ENCODE measurements at regions not wholly inside any gene's neighbourhood (a gene's known extent, or its start where the extent isn't known, plus 50 kb on each side); places are given as distances from the start of the nearest gene placed in this dataset.

DNA sequence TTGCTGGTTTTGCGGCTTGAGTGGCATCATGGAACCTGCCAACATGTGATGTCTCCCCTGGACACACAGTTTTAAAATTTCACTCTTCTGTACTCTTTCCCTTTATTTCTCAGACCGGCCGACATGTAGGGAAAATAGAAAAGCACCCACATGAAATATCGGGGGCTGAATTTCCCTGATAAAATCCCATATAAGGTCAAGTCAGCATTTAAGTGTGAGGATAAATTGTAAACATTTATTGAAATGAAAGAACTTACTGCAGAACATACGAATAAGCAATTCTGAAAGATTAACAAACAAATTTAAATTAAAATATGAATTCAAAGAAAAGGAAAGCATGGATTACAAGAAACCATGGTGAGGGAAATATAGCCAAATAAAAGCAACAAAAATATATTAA lies 345.5 kb downstream of the EPHA7 start:
- H3K36me3 ChIP-seq (ENCODE audit: insufficient read depth, low read depth, low read length), result no peaks in the 10 kb centered on the region
- no peaks in the 10 kb centered on the region; the same call in 1 of the 2 replicates for H3K27me3 ChIP-seq (ENCODE audit: insufficient read depth, low read length)
- no peaks in the 10 kb centered on the region for H3K4me1 ChIP-seq (ENCODE audit: insufficient read depth, low read length)
- H3K9me3 ChIP-seq (ENCODE audit: insufficient read depth, low read depth, low read length), result peaks cover 3% of the 10 kb centered on the region; the same call in 1 of the 2 replicates
- H3K9ac ChIP-seq (ENCODE audit: low read depth, low read length), result no peak overlapping the region
- H3K27ac ChIP-seq (ENCODE audit: low read length), result no peak overlapping the region
- H3K4me3 ChIP-seq (ENCODE audit: low read length), result no peak overlapping the region

DNA sequence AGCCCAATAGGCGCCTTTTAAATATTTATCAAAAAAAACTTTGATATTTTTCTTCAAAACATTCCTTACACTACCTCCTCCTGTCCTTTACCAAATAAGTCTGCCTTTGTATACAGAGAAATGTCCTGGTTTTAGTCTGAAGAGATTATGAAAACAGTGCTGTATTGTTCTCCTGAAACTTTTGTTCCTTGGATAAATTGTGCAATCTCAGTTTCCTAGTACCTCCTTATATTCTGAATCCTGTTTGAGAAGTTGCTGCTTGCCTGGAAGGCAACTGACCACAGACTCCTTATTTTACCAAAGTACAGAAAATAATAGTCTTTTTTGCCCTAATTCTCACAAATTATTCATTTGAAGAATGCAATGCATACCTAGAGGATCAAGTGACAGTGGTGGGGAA lies 349.5 kb downstream of the EPHA7 start:
- H3K4me3 ChIP-seq (ENCODE audit: low read length), result no peak overlapping the region
- H3K9ac ChIP-seq (ENCODE audit: low read depth, low read length), result no peak overlapping the region
- no peaks in the 10 kb centered on the region for H3K4me1 ChIP-seq (ENCODE audit: insufficient read depth, low read length)
- no peaks in the 10 kb centered on the region for H3K36me3 ChIP-seq (ENCODE audit: insufficient read depth, low read depth, low read length)
- no peak overlapping the region for H3K27ac ChIP-seq (ENCODE audit: low read length)
- 0 out of 2 replicates have a peak, but pooled peaks cover 3% of the 10 kb centered on the region for H3K9me3 ChIP-seq (ENCODE audit: insufficient read depth, low read depth, low read length)
- no peaks in the 10 kb centered on the region for H3K27me3 ChIP-seq (ENCODE audit: insufficient read depth, low read length)

DNA sequence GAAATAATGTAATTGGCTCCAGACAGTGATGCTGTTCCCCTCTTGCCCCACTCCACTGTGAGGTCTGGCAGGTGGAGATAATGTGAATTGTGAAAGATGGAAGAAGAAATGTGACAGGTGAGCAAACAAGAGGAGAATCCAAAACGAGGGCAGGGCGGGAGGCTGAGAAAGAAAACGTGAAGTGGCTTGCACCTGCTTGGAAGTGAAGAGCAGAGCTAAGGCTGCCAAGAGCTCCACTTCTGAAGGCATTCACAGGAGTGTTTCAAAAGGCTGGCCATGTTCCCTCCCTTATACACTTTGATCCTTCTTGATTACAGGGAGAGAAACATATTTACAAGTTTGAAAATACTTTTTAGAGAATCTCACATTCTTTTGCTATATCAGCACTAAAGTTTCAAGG lies 359.4 kb downstream of the EPHA7 start:
- no peak overlapping the region for H3K27ac ChIP-seq (ENCODE audit: low read length)

GRCh38 chr6:93057584-93057983 lies 361.8 kb downstream of the EPHA7 start:
- Histone ChIP-seq H3K27ac (ENCODE audit: low read length) (no peak overlapping the region), H3K9me3 (ENCODE audit: insufficient read depth, low read depth, low read length) (no peaks in the 10 kb centered on the region), H3K4me3 (ENCODE audit: low read length) (no peak overlapping the region)

More for the DNA sequence above, 359.4 kb downstream of the EPHA7 start:
- H3K4me1 ChIP-seq (ENCODE audit: insufficient read depth, low read length), result no peaks in the 10 kb centered on the region; the same call in 1 of the 2 replicates
- no peaks in the 10 kb centered on the region for H3K27me3 ChIP-seq (ENCODE audit: insufficient read depth, low read length)
- H3K36me3 ChIP-seq (ENCODE audit: insufficient read depth, low read depth, low read length), result no peaks in the 10 kb centered on the region
- H3K9ac ChIP-seq (ENCODE audit: low read depth, low read length), result no peak overlapping the region
- no peak overlapping the region for H3K4me3 ChIP-seq (ENCODE audit: low read length)
- no peaks in the 10 kb centered on the region for H3K9me3 ChIP-seq (ENCODE audit: insufficient read depth, low read depth, low read length)

GRCh38 chr6:93048381-93048780 lies 371.0 kb downstream of the EPHA7 start:
- 0 out of 2 replicates have a peak overlapping the region, but pooled peaks have one; percentile 0 for H3K4me3 ChIP-seq (ENCODE audit: low read length)
- H3K4me1 ChIP-seq (ENCODE audit: insufficient read depth, low read length), result peaks cover 38% of the 10 kb centered on the region
- no peaks in the 10 kb centered on the region for H3K9me3 ChIP-seq (ENCODE audit: insufficient read depth, low read depth, low read length)
- H3K27ac ChIP-seq (ENCODE audit: low read length), result no peak overlapping the region
- H3K27me3 ChIP-seq (ENCODE audit: insufficient read depth, low read length), result no peaks in the 10 kb centered on the region
- no peak overlapping the region for H3K9ac ChIP-seq (ENCODE audit: low read depth, low read length)
- H3K36me3 ChIP-seq (ENCODE audit: insufficient read depth, low read depth, low read length), result no peaks in the 10 kb centered on the region

More at GRCh38 chr6:93057584-93057983, 361.8 kb downstream of the EPHA7 start:
- Histone ChIP-seq H3K9ac (ENCODE audit: low read depth, low read length) (no peak overlapping the region), H3K4me1 (ENCODE audit: insufficient read depth, low read length) (no peaks in the 10 kb centered on the region; the same call in 1 of the 2 replicates), H3K27me3 (ENCODE audit: insufficient read depth, low read length) (no peaks in the 10 kb centered on the region), H3K36me3 (ENCODE audit: insufficient read depth, low read depth, low read length) (no peaks in the 10 kb centered on the region)

DNA sequence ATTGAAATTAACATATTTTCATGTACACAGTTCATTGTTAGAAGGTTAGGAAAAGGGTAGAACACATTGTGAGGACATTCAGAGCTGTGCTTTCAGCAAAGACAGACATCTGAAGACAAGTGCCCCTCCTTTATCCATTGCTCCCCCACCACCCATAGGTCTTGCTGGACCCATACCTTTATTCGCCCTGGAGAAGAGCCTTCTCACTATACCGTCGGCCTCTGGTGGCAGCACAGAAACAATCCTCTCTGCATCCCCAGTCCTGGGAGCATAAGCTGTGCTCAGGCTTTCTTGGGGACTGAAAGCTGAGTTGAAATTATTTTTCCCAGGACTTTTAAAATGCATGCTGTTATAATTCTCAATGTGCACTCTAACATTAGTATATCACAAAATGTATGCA lies 372.3 kb downstream of the EPHA7 start:
- Histone ChIP-seq H3K27ac (ENCODE audit: low read length) (no peak overlapping the region), H3K27me3 (ENCODE audit: insufficient read depth, low read length) (no peaks in the 10 kb centered on the region), H3K9ac (ENCODE audit: low read depth, low read length) (no peak overlapping the region), H3K36me3 (ENCODE audit: insufficient read depth, low read depth, low read length) (no peaks in the 10 kb centered on the region), H3K4me3 (ENCODE audit: low read length) (no peak overlapping the region), H3K4me1 (ENCODE audit: insufficient read depth, low read length) (peaks cover 38% of the 10 kb centered on the region), H3K9me3 (ENCODE audit: insufficient read depth, low read depth, low read length) (no peaks in the 10 kb centered on the region)

DNA sequence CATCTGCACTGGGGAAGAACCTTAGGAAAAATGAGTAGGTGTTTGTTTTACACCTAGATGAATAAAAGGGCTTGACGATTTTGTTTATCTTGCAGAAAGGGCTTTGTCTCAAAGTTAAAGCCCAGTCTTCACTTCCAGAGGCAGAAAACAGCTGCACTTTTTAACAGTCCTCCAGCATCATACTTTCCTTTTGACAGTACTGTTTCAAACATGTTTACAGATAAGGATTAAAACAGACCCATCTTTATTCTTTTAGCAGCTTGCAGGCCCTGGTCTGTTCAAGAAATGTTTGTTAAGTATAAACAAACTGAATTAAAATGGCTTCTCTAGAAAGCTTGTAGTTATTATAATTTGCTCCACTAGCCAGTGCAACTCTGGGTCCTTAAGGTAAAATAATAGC lies 374.2 kb downstream of the EPHA7 start:
- no peak overlapping the region for H3K4me3 ChIP-seq (ENCODE audit: low read length)
- H3K27me3 ChIP-seq (ENCODE audit: insufficient read depth, low read length), result no peaks in the 10 kb centered on the region
- no peaks in the 10 kb centered on the region for H3K36me3 ChIP-seq (ENCODE audit: insufficient read depth, low read depth, low read length)
- no peak overlapping the region for H3K9ac ChIP-seq (ENCODE audit: low read depth, low read length)
- no peak overlapping the region for H3K27ac ChIP-seq (ENCODE audit: low read length)
- H3K4me1 ChIP-seq (ENCODE audit: insufficient read depth, low read length), result peaks cover 34% of the 10 kb centered on the region
- no peaks in the 10 kb centered on the region for H3K9me3 ChIP-seq (ENCODE audit: insufficient read depth, low read depth, low read length)

DNA sequence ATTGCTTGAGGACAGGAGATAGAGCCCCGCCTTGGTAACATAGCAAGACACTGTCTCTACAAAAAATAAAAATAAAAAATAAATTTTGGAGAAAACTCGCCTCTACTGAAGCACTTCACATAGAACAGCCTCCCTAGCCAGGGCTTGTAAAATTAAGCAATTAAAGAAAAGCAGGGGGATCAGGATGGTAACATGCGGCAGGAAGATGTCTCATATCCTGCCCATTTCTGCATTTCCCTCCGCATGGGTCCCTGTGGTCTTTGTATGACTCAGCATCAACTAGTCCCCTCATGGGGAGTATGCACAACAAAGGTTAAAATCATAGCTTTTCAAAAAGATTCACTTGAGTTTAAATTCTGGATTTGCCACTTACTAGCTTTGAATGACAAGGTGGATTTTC lies 379.0 kb downstream of the EPHA7 start:
- no peaks in the 10 kb centered on the region for H3K36me3 ChIP-seq (ENCODE audit: insufficient read depth, low read depth, low read length)
- peaks cover 20% of the 10 kb centered on the region for H3K9me3 ChIP-seq (ENCODE audit: insufficient read depth, low read depth, low read length)
- no peak overlapping the region for H3K9ac ChIP-seq (ENCODE audit: low read depth, low read length)
- no peak overlapping the region for H3K4me3 ChIP-seq (ENCODE audit: low read length)
- no peaks in the 10 kb centered on the region for H3K27me3 ChIP-seq (ENCODE audit: insufficient read depth, low read length)
- no peak overlapping the region for H3K27ac ChIP-seq (ENCODE audit: low read length)
- H3K4me1 ChIP-seq (ENCODE audit: insufficient read depth, low read length), result peaks cover 14% of the 10 kb centered on the region

DNA sequence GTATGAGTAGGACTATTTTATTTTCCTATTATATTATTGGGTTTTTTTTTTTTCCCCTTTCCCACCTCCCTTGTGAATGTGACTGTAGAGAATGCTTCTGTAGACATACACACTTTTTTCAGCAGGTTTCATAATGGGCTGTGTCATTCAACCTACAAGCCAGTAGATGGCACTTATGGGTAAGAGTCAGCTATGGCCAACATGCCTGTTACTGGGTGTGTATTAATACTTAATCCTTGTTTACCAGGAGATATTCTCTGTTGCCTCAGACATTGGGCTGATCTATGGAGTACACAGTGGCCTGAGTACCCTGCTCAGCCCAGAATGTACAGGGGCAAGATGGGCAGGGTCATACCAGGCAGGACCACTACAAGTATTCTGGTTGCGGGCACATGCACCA lies 382.5 kb downstream of the EPHA7 start:
- H3K27ac ChIP-seq (ENCODE audit: low read length), result no peak overlapping the region

GRCh38 chr6:93035756-93036155 lies 383.6 kb downstream of the EPHA7 start:
- peaks cover 20% of the 10 kb centered on the region for H3K9me3 ChIP-seq (ENCODE audit: insufficient read depth, low read depth, low read length)
- H3K4me3 ChIP-seq (ENCODE audit: low read length), result no peak overlapping the region
- H3K4me1 ChIP-seq (ENCODE audit: insufficient read depth, low read length), result peaks cover 8% of the 10 kb centered on the region; the same call in 1 of the 2 replicates
- no peak overlapping the region for H3K27ac ChIP-seq (ENCODE audit: low read length)
- no peaks in the 10 kb centered on the region for H3K36me3 ChIP-seq (ENCODE audit: insufficient read depth, low read depth, low read length)
- no peaks in the 10 kb centered on the region for H3K27me3 ChIP-seq (ENCODE audit: insufficient read depth, low read length)
- H3K9ac ChIP-seq (ENCODE audit: low read depth, low read length), result no peak overlapping the region

More for the DNA sequence above, 382.5 kb downstream of the EPHA7 start:
- no peak overlapping the region for H3K9ac ChIP-seq (ENCODE audit: low read depth, low read length)
- no peaks in the 10 kb centered on the region for H3K36me3 ChIP-seq (ENCODE audit: insufficient read depth, low read depth, low read length)
- H3K9me3 ChIP-seq (ENCODE audit: insufficient read depth, low read depth, low read length), result peaks cover 20% of the 10 kb centered on the region
- peaks cover 8% of the 10 kb centered on the region; the same call in 1 of the 2 replicates for H3K4me1 ChIP-seq (ENCODE audit: insufficient read depth, low read length)
- H3K27me3 ChIP-seq (ENCODE audit: insufficient read depth, low read length), result no peaks in the 10 kb centered on the region
- no peak overlapping the region for H3K4me3 ChIP-seq (ENCODE audit: low read length)

DNA sequence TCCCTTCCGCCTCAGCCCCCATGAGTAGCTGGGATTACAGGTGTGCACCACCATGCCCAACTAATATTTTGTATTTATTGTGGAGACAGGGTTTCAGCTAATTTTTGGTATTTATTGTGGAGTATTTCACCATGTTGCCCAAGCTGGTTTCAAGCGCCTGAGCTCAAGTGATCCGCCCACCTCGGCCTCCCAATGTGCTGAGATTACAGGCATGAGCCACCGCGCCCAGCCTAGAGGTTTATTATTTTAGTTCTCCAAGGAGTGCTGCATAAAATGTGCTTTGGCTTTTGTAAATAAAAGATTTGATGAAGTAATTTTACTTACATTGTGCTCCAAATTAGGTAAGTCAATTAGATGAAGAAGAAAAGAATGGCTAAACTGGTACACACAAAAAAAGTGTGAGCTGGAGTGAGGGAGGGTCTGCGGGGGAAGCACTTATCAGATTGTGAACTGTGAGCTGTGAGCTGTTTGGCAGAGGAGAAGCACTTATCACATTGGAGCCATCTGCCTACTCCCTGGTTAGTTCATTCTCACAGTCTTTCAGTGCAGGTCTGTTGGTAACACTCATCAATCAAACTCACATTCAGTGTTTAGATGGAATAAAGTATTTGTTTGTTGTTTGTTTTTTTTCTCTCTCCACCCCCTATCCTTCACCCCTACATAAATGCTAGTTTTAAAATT lies 398.0 kb downstream of the EPHA7 start:
- Histone ChIP-seq H3K9ac (ENCODE audit: low read depth, low read length) (no peak overlapping the region), H3K27me3 (ENCODE audit: insufficient read depth, low read length) (no peaks in the 10 kb centered on the region), H3K4me3 (ENCODE audit: low read length) (no peak overlapping the region), H3K4me1 (ENCODE audit: insufficient read depth, low read length) (no peaks in the 10 kb centered on the region), H3K9me3 (ENCODE audit: insufficient read depth, low read depth, low read length) (peaks cover 3% of the 10 kb centered on the region), H3K27ac (ENCODE audit: low read length) (no peak overlapping the region), H3K36me3 (ENCODE audit: insufficient read depth, low read depth, low read length) (no peaks in the 10 kb centered on the region)

- Histone ChIP-seq H3K36me3 (ENCODE audit: insufficient read depth, low read depth, low read length) (no peaks in the 10 kb centered on the region), H3K4me3 (ENCODE audit: low read length) (no peak overlapping the region), H3K9me3 (ENCODE audit: insufficient read depth, low read depth, low read length) (no peaks in the 10 kb centered on the region), H3K4me1 (ENCODE audit: insufficient read depth, low read length) (no peaks in the 10 kb centered on the region), H3K27ac (ENCODE audit: low read length) (no peak overlapping the region), H3K27me3 (ENCODE audit: insufficient read depth, low read length) (no peaks in the 10 kb centered on the region), H3K9ac (ENCODE audit: low read depth, low read length) (no peak overlapping the region)
Observed at GRCh38 chr6:93017626-93018025, 401.7 kb downstream of the EPHA7 start.
